SK-N-SH (cell line): ENCODE measurements at regions not wholly inside any gene's neighbourhood (a gene's known extent, or its start where the extent isn't known, plus 50 kb on each side); places are given as distances from the start of the nearest gene placed in this dataset.

Experiments used
- CTCF ChIA-PET: fragments of 300-600, 350-600 bp; formaldehyde crosslinking; extraction: SDS; loops from one replicate; lab custom pipeline; 2021; lab: Yijun Ruan, JAX
- POLR2A ChIA-PET: fragments of 350-600 bp; sonication (Branson Sonifier 250); formaldehyde crosslinking; extraction: SDS; loops from one replicate; lab custom pipeline; 2020; ENCODE audit warnings: antibody characterized with exemption, inconsistent platforms; lab: Yijun Ruan, JAX
- DNase-seq: peaks from one replicate; pipeline ENCODE4 v3.0.0; 2012
- H2AFZ ChIP-seq: fragments of 200-600 bp; sonication (generic); 2 replicates; pipeline ENCODE4 v1.8.1; 2016; ENCODE audit warnings: antibody characterized with exemption, mild to moderate bottlenecking, low read depth
- H3F3A ChIP-seq: fragments of 200-600 bp; sonication (generic); replicated peaks from 2 replicates; pipeline ENCODE3; 2016; ENCODE audit warnings: antibody characterized with exemption, mild to moderate bottlenecking; ENCODE audit not compliant: insufficient read depth
- H3K27ac ChIP-seq, 2 experiments: fragments of 200-500 bp in 1 of 2; fragments of 200-600 bp in 1 of 2; sonication (Bioruptor generic) in 1 of 2; sonication (generic), shearing (Covaris generic) in 1 of 2; 2 replicates each; pipeline versions ENCODE4 v1.5.1 to v1.6.1; 2014 to 2016; ENCODE audit warnings: low read depth in 2 of 2, inconsistent platforms in 1 of 2, low read length in 1 of 2, mild to moderate bottlenecking in 1 of 2, mixed read lengths in 1 of 2
- H3K27me3 ChIP-seq: fragments of 200-600 bp; sonication (generic), shearing (Covaris generic); 2 replicates; pipeline ENCODE4 v1.6.1; 2016; ENCODE audit warnings: mixed run types; ENCODE audit not compliant: insufficient read depth
- H3K36me3 ChIP-seq, 2 experiments: fragments of 200-500 bp in 1 of 2; fragments of 200-600 bp in 1 of 2; sonication (Bioruptor generic) in 1 of 2; sonication (generic) in 1 of 2; replicated peaks in 1 of 2; 2 replicates each; pipeline versions ENCODE3 to v1.5.1; 2014 to 2016; ENCODE audit warnings: low read length in 1 of 2, mild to moderate bottlenecking in 1 of 2; ENCODE audit not compliant: insufficient read depth in 2 of 2, control insufficient read depth in 1 of 2
- H3K4me1 ChIP-seq, 2 experiments: fragments of 200-500 bp in 1 of 2; fragments of 200-600 bp in 1 of 2; sonication (Bioruptor generic) in 1 of 2; sonication (generic), shearing (Covaris generic) in 1 of 2; 2 replicates each; pipeline versions ENCODE4 v1.5.1 to v1.6.1; 2014 to 2016; ENCODE audit warnings: low read depth in 1 of 2, low read length in 1 of 2, mixed run types in 1 of 2; ENCODE audit not compliant: insufficient read depth in 2 of 2, control insufficient read depth in 1 of 2
- H3K4me2 ChIP-seq: fragments of 200-600 bp; sonication (generic), shearing (Covaris generic); 2 replicates; pipeline ENCODE4 v1.6.1; 2017; ENCODE audit warnings: mixed run types
- H3K4me3 ChIP-seq, 2 experiments: fragments of 200-500 bp in 1 of 2; fragments of 200-600 bp in 1 of 2; sonication (Bioruptor generic) in 1 of 2; sonication (generic), shearing (Covaris generic) in 1 of 2; 2 replicates each; pipeline versions ENCODE4 v1.5.1 to v1.8.1; 2014 to 2016; ENCODE audit warnings: low read depth in 2 of 2, inconsistent platforms in 1 of 2, low read length in 1 of 2, mild to moderate bottlenecking in 1 of 2, mixed read lengths in 1 of 2, moderate library complexity in 1 of 2
- H3K79me2 ChIP-seq: fragments of 200-600 bp; sonication (generic); 2 replicates; pipeline ENCODE4 v1.8.1; 2017; ENCODE audit warnings: mild to moderate bottlenecking; ENCODE audit not compliant: insufficient read depth
- H3K9ac ChIP-seq: fragments of 200-600 bp; sonication (generic); 2 replicates; pipeline ENCODE4 v1.6.1; 2017; ENCODE audit warnings: mixed run types
- H3K9me2 ChIP-seq: fragments of 200-600 bp; sonication (generic); 2 replicates; pipeline ENCODE4 v1.6.1; 2017; ENCODE audit warnings: mixed run types
- H3K9me3 ChIP-seq: fragments of 200-600 bp; sonication (generic); 2 replicates; pipeline ENCODE4 v1.6.1; 2017; ENCODE audit warnings: mixed run types, mild to moderate bottlenecking, moderate library complexity
- H4K20me1 ChIP-seq: fragments of 200-600 bp; sonication (generic); 2 replicates; pipeline ENCODE4 v1.6.1; 2017; ENCODE audit warnings: mild to moderate bottlenecking, mixed run types; ENCODE audit not compliant: insufficient read depth
- CHD2 ChIP-seq: fragments of 150-350 bp; IDR thresholded peaks from 2 replicates; pipeline ENCODE4 v1.6.1; 2018; ENCODE audit warnings: low read length; ENCODE audit not compliant: partially characterized antibody
- ELF1 ChIP-seq: IDR thresholded peaks from 2 replicates; pipeline ENCODE4 v1.4.0; 2012
- EZH2phosphoT487 ChIP-seq: fragments of 200-600 bp; sonication (generic); IDR thresholded peaks from 2 replicates; pipeline ENCODE4 v1.6.1; 2017; ENCODE audit warnings: low read depth, mixed run types, mild to moderate bottlenecking, antibody characterized with exemption, moderate library complexity, borderline replicate concordance
- MEF2A ChIP-seq: IDR thresholded peaks from 2 replicates; pipeline ENCODE4 v1.4.0; 2012; ENCODE audit warnings: low read depth, borderline replicate concordance
- NFIC ChIP-seq: IDR thresholded peaks from 2 replicates; pipeline ENCODE4 v1.4.0; 2012; ENCODE audit warnings: borderline replicate concordance
- NRF1 ChIP-seq: IDR thresholded peaks from 2 replicates; pipeline ENCODE4 v1.6.1; 2012; ENCODE audit warnings: low read depth, mild to moderate bottlenecking, low read length
- RCOR1 ChIP-seq: fragments of 150-350 bp; IDR thresholded peaks from 2 replicates; pipeline ENCODE4 v1.6.1; 2017; ENCODE audit warnings: antibody characterized with exemption, low read length
- SIN3A ChIP-seq: IDR thresholded peaks from 2 replicates; pipeline ENCODE4 v1.6.1; 2012; ENCODE audit warnings: low read depth, mild to moderate bottlenecking, low read length, moderate library complexity, borderline replicate concordance
- SMC3 ChIP-seq: IDR thresholded peaks from 2 replicates; pipeline ENCODE4 v1.6.1; 2012; ENCODE audit warnings: low read depth, low read length, improper control_type of control experiment
- TCF12 ChIP-seq: IDR thresholded peaks from 2 replicates; pipeline ENCODE4 v1.4.0; 2012
- TEAD4 ChIP-seq: IDR thresholded peaks from 2 replicates; pipeline ENCODE4 v1.4.0; 2012; ENCODE audit warnings: mild to moderate bottlenecking, borderline replicate concordance; ENCODE audit not compliant: insufficient read depth
- YY1 ChIP-seq: IDR thresholded peaks from 2 replicates; pipeline ENCODE4 v1.4.0; 2012; ENCODE audit warnings: low read depth, mild to moderate bottlenecking
- WGBS: methylation state at CpG from one replicate; pipeline ENCODE4 v1.1.6; 2017; ENCODE audit warnings: low lambda C conversion rate; 5-methylcytosine and 5-hydroxymethylcytosine counted together
- TF ChIP-seq, protein P1 (sequence below): fragments of 200-600 bp; sonication (generic); IDR thresholded peaks from 2 replicates; pipeline ENCODE4 v1.6.1; 2017; ENCODE audit warnings: antibody characterized with exemption, mild to moderate bottlenecking, moderate library complexity
- TF ChIP-seq, protein P2 (sequence below): IDR thresholded peaks from 2 replicates; pipeline ENCODE4 v1.4.0; 2012; ENCODE audit warnings: low read depth
- TF ChIP-seq, protein P3 (sequence below): IDR thresholded peaks from 2 replicates; pipeline ENCODE4 v1.4.0; 2012; ENCODE audit warnings: low read depth, borderline replicate concordance
- TF ChIP-seq, protein P4 (sequence below): fragments of 150-350 bp; IDR thresholded peaks from 2 replicates; pipeline ENCODE4 v1.6.1; 2017; ENCODE audit warnings: antibody characterized with exemption, low read length, low read depth, borderline replicate concordance

DNA sequence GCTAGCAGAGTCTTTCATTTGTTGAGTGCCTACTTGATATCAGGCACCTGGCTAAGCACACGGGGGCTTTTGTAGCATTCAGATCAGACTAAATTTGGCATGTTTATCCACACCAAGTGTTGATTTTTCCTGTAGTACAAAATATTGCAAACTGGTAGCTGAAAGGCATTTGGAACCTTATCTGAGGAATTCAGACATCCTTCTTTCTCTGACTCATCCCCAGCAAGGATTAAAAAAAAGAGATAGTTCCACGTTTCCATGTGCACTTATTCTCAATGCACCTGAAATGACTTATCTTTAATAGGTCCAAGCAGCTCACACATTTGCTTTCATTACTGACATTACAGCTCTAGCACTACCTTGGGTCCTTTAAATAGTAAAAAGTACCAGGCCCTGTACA, 786.0 kb upstream of the GRM7 start:
- Histone ChIP-seq H3F3A (no peaks in the 10 kb centered on the region), H3K4me2 (no peak overlapping the region), H3K9me3 (no peaks in the 10 kb centered on the region), H4K20me1 (no peaks in the 10 kb centered on the region), H3K27ac (no peak overlapping the region), H3K4me1 (no peaks in the 10 kb centered on the region), H3K36me3 (no peaks in the 10 kb centered on the region), H3K27me3 (no peaks in the 10 kb centered on the region), H3K79me2 (no peaks in the 10 kb centered on the region), H3K9ac (no peak overlapping the region), H2AFZ (no peak overlapping the region)
- WGBS, result 5% methylated on average over 2 of the region's 2 CpGs
- ChIA-PET POLR2A (no interaction called here), CTCF (no interaction called here)
- TF ChIP-seq, protein P1, sequence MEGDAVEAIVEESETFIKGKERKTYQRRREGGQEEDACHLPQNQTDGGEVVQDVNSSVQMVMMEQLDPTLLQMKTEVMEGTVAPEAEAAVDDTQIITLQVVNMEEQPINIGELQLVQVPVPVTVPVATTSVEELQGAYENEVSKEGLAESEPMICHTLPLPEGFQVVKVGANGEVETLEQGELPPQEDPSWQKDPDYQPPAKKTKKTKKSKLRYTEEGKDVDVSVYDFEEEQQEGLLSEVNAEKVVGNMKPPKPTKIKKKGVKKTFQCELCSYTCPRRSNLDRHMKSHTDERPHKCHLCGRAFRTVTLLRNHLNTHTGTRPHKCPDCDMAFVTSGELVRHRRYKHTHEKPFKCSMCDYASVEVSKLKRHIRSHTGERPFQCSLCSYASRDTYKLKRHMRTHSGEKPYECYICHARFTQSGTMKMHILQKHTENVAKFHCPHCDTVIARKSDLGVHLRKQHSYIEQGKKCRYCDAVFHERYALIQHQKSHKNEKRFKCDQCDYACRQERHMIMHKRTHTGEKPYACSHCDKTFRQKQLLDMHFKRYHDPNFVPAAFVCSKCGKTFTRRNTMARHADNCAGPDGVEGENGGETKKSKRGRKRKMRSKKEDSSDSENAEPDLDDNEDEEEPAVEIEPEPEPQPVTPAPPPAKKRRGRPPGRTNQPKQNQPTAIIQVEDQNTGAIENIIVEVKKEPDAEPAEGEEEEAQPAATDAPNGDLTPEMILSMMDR, result no peak
- TF ChIP-seq NFIC (no peak), TEAD4 (no peak), RCOR1 (no peak), EZH2phosphoT487 (no peak), ELF1 (no peak)
- TF ChIP-seq, protein P2, sequence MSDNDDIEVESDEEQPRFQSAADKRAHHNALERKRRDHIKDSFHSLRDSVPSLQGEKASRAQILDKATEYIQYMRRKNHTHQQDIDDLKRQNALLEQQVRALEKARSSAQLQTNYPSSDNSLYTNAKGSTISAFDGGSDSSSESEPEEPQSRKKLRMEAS, result no peak
- TF ChIP-seq, all 33 proteins: peak for 0
- no peaks in the 10 kb centered on the region for H3K9me2 ChIP-seq
- DNase-seq, result no peak
- H3K4me3 ChIP-seq, result no peak overlapping the region

DNA sequence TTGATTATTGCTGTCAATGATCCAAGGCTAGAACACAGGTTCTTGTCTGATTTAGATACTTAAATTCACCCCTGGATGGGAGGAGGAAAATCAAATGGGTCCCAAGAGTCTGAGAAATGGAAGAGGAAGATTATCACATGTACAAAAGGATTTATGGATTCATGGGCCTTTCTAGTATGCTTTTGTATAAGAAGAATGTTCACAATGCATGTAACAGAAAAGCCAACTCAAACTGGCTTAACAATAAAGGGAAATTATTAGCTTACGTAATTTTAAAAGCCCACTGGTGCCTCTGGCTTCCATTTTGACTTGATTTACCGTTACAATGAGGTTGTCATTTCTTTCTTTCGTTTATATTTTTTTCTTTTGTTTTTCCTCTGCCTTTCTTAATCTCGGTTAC, 782.5 kb upstream of the GRM7 start:
- Histone ChIP-seq H3K9ac (no peak overlapping the region), H3K27me3 (no peaks in the 10 kb centered on the region), H3K27ac (no peak overlapping the region), H3K4me2 (no peak overlapping the region), H4K20me1 (no peaks in the 10 kb centered on the region), H2AFZ (no peak overlapping the region), H3F3A (no peaks in the 10 kb centered on the region), H3K9me2 (no peaks in the 10 kb centered on the region), H3K79me2 (no peaks in the 10 kb centered on the region), H3K36me3 (no peaks in the 10 kb centered on the region), H3K9me3 (no peaks in the 10 kb centered on the region), H3K4me1 (no peaks in the 10 kb centered on the region), H3K4me3 (no peak overlapping the region)
- TF ChIP-seq SMC3 (no peak), MEF2A (no peak), NRF1 (no peak), YY1 (no peak), SIN3A (no peak), CHD2 (no peak), TCF12 (no peak)
- TF ChIP-seq, protein P3, sequence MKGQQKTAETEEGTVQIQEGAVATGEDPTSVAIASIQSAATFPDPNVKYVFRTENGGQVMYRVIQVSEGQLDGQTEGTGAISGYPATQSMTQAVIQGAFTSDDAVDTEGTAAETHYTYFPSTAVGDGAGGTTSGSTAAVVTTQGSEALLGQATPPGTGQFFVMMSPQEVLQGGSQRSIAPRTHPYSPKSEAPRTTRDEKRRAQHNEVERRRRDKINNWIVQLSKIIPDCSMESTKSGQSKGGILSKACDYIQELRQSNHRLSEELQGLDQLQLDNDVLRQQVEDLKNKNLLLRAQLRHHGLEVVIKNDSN, result no peak
- TF ChIP-seq, protein P4, sequence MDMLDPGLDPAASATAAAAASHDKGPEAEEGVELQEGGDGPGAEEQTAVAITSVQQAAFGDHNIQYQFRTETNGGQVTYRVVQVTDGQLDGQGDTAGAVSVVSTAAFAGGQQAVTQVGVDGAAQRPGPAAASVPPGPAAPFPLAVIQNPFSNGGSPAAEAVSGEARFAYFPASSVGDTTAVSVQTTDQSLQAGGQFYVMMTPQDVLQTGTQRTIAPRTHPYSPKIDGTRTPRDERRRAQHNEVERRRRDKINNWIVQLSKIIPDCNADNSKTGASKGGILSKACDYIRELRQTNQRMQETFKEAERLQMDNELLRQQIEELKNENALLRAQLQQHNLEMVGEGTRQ, result no peak
- TF ChIP-seq, protein P1, result no peak
- ChIA-PET POLR2A (no interaction called here), CTCF (no interaction called here)
- no peak for DNase-seq
- 8% methylated on average over 4 of the region's 4 CpGs for WGBS
